ENCODE measurements at regions not wholly inside any gene's neighbourhood (a gene's known extent, or its start where the extent isn't known, plus 50 kb on each side); places are given as distances from the start of the nearest gene placed in this dataset.

GRCh38 chr15:75125935-75126334 is 75.7 kb upstream of the C15orf39 start:
- Histone ChIP-seq H3K9me3 (no peaks in the 10 kb centered on the region), H3K4me1 (no peaks in the 10 kb centered on the region), H3K36me3 (no peaks in the 10 kb centered on the region), H3K4me3 (no peak overlapping the region), H3K27ac (no peak overlapping the region), H3K27me3 (no peaks in the 10 kb centered on the region)
- intact Hi-C loops (cut with DNase I): no loop called here
- FAIRE-seq: no peak
- 92 to 95% methylated on average over 5 of the region's 5 CpGs for WGBS, 2 donors
- ATAC-seq: no peak
- no peak for DNase-seq
- no peak for TF ChIP-seq CTCF (IDR thresholded peaks at IDR 0.05)

- no peaks in the 10 kb centered on the region for H3K9me3 ChIP-seq
- no peaks in the 10 kb centered on the region for H3K4me1 ChIP-seq
- DNase-seq (no peak), ATAC-seq (no peak), FAIRE-seq (no peak)
- no peak overlapping the region for H3K4me3 ChIP-seq
- intact Hi-C loops (cut with DNase I): no loop called here
- WGBS, 2 donors: 88 to 91% methylated on average over 10 of the region's 10 CpGs
- H3K27me3 ChIP-seq: no peaks in the 10 kb centered on the region
- no peaks in the 10 kb centered on the region for H3K36me3 ChIP-seq
- TF ChIP-seq CTCF (IDR thresholded peaks at IDR 0.05): no peak
- no peak overlapping the region for H3K27ac ChIP-seq
Observed at GRCh38 chr15:75126864-75127580, 74.7 kb upstream of the C15orf39 start.

- no peaks in the 10 kb centered on the region for H3K4me1 ChIP-seq
- no peak overlapping the region for H3K4me3 ChIP-seq
- intact Hi-C loops (cut with DNase I): no loop called here
- 85 to 88% methylated on average over 4 of the region's 4 CpGs for WGBS, 2 donors
- no peaks in the 10 kb centered on the region for H3K36me3 ChIP-seq
- H3K9me3 ChIP-seq: no peaks in the 10 kb centered on the region
- no peak for FAIRE-seq
- H3K27ac ChIP-seq: no peak overlapping the region
- no peaks in the 10 kb centered on the region for H3K27me3 ChIP-seq
- DNase-seq: no peak
- no peak for ATAC-seq
- TF ChIP-seq CTCF (IDR thresholded peaks at IDR 0.05): no peak
Observed at GRCh38 chr15:75129788-75130187, 71.9 kb upstream of the C15orf39 start.

- DNase-seq (no peak), ATAC-seq (peak in 2 of 4 donors; percentile 64 to 67), FAIRE-seq (no peak)
- H3K4me3 ChIP-seq: no peak overlapping the region
- 91 to 94% methylated on average over 1 of the region's 1 CpG for WGBS, 2 donors
- TF ChIP-seq CTCF (IDR thresholded peaks at IDR 0.05): no peak
- no peaks in the 10 kb centered on the region for H3K4me1 ChIP-seq
- no peaks in the 10 kb centered on the region for H3K9me3 ChIP-seq
- intact Hi-C loops (cut with DNase I): no loop called here
- peak overlapping the region in 1 of 4 donors; percentile 27 for H3K27ac ChIP-seq
- no peaks in the 10 kb centered on the region for H3K36me3 ChIP-seq
- H3K27me3 ChIP-seq: no peaks in the 10 kb centered on the region
Observed at GRCh38 chr15:75131269-75131643, 70.4 kb upstream of the C15orf39 start.

GRCh38 chr15:75134748-75135147 is 66.9 kb upstream of the C15orf39 start:
- no peaks in the 10 kb centered on the region for H3K27me3 ChIP-seq
- WGBS, 2 donors: 98 to 100% methylated on average over 2 of the region's 2 CpGs
- FAIRE-seq (no peak), ATAC-seq (no peak), DNase-seq (no peak)
- no peaks in the 10 kb centered on the region for H3K36me3 ChIP-seq
- TF ChIP-seq CTCF (IDR thresholded peaks at IDR 0.05): no peak
- H3K27ac ChIP-seq: no peak overlapping the region
- no peaks in the 10 kb centered on the region for H3K4me1 ChIP-seq
- H3K4me3 ChIP-seq: no peak overlapping the region
- intact Hi-C loops (cut with DNase I): no loop called here
- no peaks in the 10 kb centered on the region for H3K9me3 ChIP-seq

Measured in pancreas (tissue), 10 donors.